Tibial nerve (tissue), 4 donors: ENCODE measurements at regions not wholly inside any gene's neighbourhood (a gene's known extent, or its start where the extent isn't known, plus 50 kb on each side); places are given as distances from the start of the nearest gene placed in this dataset.

Source experiments
- DNase-seq, 2 donors: peaks; one replicate each; pipeline ENCODE4 v3.0.0-alpha.2; 2019; ENCODE audit warnings: low spot score in 2 of 2
- H3K27ac ChIP-seq, 4 donors: fragments of 200-600 bp; sonication (generic) in 3 of 4; one replicate each; pipeline ENCODE4 v1.5.1; 2017 to 2019; ENCODE audit warnings: mild to moderate bottlenecking in 1 of 4
- H3K27me3 ChIP-seq, 2 donors: fragments of 200-600 bp; sonication (generic) in 1 of 2; one replicate each; pipeline versions ENCODE4 v1.5.1 to v1.6.0; 2017 to 2019
- H3K36me3 ChIP-seq, 3 donors: fragments of 200-600 bp; sonication (generic); one replicate each; pipeline ENCODE4 v1.5.1; 2018 to 2019
- H3K4me1 ChIP-seq, 4 donors: fragments of 200-600 bp; sonication (generic) in 3 of 4; one replicate each; pipeline ENCODE4 v1.5.1; 2017 to 2019
- H3K4me3 ChIP-seq, 4 donors: fragments of 200-600 bp; sonication (generic) in 3 of 4; one replicate each; pipeline ENCODE4 v1.5.1; 2017 to 2019; ENCODE audit warnings: mild to moderate bottlenecking in 1 of 4, moderate library complexity in 1 of 4
- H3K9me3 ChIP-seq, 4 donors: fragments of 200-600 bp; sonication (generic) in 3 of 4; one replicate each; pipeline ENCODE4 v1.5.1; 2017 to 2019
- EP300 ChIP-seq, 2 donors: sonication (generic); formaldehyde crosslinking; IDR thresholded peaks; one replicate each; pipeline ENCODE4 v1.6.1; 2017; ENCODE audit warnings: antibody characterized with exemption in 2 of 2, mild to moderate bottlenecking in 1 of 2
- POLR2A ChIP-seq, 2 donors: fragments of 450-650 bp; IDR thresholded peaks; one replicate each; pipeline ENCODE4 v1.6.1; 2017; ENCODE audit warnings: antibody characterized with exemption in 2 of 2, mild to moderate bottlenecking in 2 of 2, moderate library complexity in 2 of 2
- WGBS, 2 donors: methylation state at CpG; one replicate each; pipeline ENCODE4 v1.1.5; 2018; 5-methylcytosine and 5-hydroxymethylcytosine counted together
- TF ChIP-seq, protein P1 (sequence below), 5 experiments: fragments of 200-600 bp in 3 of 5; fragments of 450-650 bp in 2 of 5; sonication (generic) in 3 of 5; IDR thresholded peaks; one replicate each; pipeline ENCODE4 v1.5.1; 2016 to 2019; ENCODE audit warnings: antibody characterized with exemption in 5 of 5, mild to moderate bottlenecking in 3 of 5, moderate library complexity in 2 of 5

DNA sequence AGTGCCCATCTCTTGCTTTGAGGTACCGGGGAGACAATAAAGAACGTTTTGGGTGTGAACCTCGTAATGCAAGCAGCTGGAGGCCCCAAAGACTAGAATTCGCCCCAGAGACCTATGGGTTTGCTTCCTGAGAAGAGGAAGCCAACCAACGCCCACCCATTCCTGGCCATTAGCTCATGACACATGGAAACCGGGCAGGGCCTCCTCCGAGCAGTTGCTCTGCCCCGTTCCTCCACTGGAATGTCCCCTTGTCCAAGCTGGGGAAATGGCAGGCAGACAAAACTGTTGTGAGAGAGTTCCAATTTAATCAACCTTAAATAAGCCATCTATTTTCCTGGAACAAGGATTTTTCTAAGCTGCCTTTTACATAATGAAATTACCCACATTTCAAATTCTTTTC is 250.9 kb upstream of the IGF1R start:
- Histone ChIP-seq H3K27me3 (no peaks in the 10 kb centered on the region), H3K27ac (no peak overlapping the region), H3K4me1 (peaks cover 0 to 13% (median 0%) of the 10 kb centered on the region in 4 donors), H3K9me3 (no peaks in the 10 kb centered on the region), H3K4me3 (no peak overlapping the region), H3K36me3 (no peaks in the 10 kb centered on the region)
- no peak for TF ChIP-seq EP300 (IDR thresholded peaks at IDR 0.05)
- TF ChIP-seq POLR2A (IDR thresholded peaks at IDR 0.05): no peak
- TF ChIP-seq, protein P1, sequence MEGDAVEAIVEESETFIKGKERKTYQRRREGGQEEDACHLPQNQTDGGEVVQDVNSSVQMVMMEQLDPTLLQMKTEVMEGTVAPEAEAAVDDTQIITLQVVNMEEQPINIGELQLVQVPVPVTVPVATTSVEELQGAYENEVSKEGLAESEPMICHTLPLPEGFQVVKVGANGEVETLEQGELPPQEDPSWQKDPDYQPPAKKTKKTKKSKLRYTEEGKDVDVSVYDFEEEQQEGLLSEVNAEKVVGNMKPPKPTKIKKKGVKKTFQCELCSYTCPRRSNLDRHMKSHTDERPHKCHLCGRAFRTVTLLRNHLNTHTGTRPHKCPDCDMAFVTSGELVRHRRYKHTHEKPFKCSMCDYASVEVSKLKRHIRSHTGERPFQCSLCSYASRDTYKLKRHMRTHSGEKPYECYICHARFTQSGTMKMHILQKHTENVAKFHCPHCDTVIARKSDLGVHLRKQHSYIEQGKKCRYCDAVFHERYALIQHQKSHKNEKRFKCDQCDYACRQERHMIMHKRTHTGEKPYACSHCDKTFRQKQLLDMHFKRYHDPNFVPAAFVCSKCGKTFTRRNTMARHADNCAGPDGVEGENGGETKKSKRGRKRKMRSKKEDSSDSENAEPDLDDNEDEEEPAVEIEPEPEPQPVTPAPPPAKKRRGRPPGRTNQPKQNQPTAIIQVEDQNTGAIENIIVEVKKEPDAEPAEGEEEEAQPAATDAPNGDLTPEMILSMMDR (IDR thresholded peaks at IDR 0.05): no peak
- 40 to 61% methylated on average over 8 of the region's 8 CpGs for WGBS, 2 donors
- DNase-seq: no peak

DNA sequence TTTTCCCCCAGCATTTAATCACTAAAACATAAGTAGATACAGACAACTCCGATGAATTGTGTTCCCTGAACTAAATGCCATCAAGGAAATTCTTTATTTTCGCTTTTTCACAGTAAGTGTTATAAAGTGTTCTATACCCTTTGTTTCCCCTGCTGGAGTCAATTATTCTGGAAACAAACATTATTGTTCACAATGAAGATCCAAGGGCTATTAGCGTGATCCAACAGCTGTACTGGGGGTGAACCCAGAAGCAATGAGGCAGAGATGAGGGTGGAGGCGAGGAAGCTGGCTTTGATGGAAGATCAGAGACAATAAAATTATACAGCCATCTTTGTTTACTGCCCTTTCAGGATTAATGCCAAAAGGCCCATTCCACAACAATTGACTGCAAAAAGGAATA is 250.3 kb upstream of the IGF1R start:
- Histone ChIP-seq H3K27ac (no peak overlapping the region), H3K36me3 (no peaks in the 10 kb centered on the region), H3K4me1 (peaks cover 0 to 13% (median 0%) of the 10 kb centered on the region in 4 donors), H3K4me3 (no peak overlapping the region), H3K27me3 (no peaks in the 10 kb centered on the region), H3K9me3 (no peaks in the 10 kb centered on the region)
- WGBS, 2 donors: 35 to 43% methylated on average over 4 of the region's 4 CpGs
- TF ChIP-seq EP300 (IDR thresholded peaks at IDR 0.05) (no peak), POLR2A (IDR thresholded peaks at IDR 0.05) (no peak)
- TF ChIP-seq, protein P1 (IDR thresholded peaks at IDR 0.05): no peak
- no peak for DNase-seq

DNA sequence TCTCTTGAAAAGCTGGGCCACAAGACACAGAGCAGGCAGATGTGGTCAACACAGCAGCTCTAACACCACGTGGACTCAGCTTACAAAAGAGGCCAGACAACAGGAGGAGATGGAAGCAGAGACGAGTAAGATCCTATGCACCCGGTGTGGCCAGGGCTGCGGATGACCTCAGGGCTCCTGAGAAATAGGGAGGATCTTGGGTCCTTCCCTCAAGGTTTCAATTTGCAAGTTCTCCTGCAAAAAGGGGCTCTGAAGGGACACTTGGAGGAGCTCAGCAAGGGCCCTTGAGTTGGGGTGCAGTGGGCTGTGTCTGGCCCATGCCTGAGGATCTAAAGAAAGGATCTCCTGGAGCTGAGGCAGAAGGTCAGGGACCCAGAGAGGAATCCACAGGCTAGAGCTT is 249.5 kb upstream of the IGF1R start:
- TF ChIP-seq, protein P1 (IDR thresholded peaks at IDR 0.05): no peak
- TF ChIP-seq EP300 (IDR thresholded peaks at IDR 0.05) (no peak), POLR2A (IDR thresholded peaks at IDR 0.05) (no peak)
- H3K27ac ChIP-seq: no peak overlapping the region
- WGBS, 2 donors: 86 to 97% methylated on average over 4 of the region's 4 CpGs
- H3K36me3 ChIP-seq: no peaks in the 10 kb centered on the region
- H3K4me1 ChIP-seq: peaks cover 0 to 13% (median 0%) of the 10 kb centered on the region in 4 donors
- H3K9me3 ChIP-seq: no peaks in the 10 kb centered on the region
- H3K27me3 ChIP-seq: no peaks in the 10 kb centered on the region
- DNase-seq: no peak
- H3K4me3 ChIP-seq: no peak overlapping the region

DNA sequence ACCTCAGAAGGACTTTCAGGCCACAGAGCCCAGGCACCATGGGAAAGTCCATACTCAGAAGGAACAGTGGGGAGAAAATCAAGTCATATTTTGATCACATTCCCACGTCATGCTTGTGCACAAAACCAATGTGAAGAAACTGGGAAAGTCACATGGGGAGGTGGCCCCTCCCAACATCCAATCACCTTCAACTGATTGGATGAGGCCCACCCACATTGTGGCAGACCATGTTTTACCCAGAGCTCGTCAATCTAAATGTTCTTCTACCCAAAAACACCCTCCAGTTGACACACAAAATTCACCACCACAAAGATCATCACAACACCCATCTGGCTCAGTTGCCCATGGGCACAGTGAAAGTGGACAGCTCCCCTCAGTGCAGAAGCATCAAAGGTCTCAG is 248.2 kb upstream of the IGF1R start:
- no peak overlapping the region for H3K4me3 ChIP-seq

DNA sequence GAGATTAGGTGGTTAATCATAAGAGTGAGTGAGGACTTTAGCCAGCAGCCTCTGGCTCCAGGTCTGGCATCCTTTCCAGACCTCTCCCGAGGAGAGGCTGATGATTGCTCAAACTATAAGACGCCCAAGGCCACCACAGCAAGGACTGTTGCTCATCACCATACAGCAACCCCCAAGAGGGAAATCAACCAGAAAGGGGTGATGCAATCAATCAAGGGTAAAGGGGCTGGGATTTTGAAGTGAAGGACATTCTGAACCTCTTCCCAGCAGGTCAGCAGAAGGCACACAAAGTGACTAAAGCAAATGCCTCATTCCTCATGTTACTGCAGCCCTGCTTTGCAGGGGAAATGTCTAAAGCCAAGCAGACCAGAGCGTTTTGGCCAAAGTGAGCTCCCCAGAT is 247.3 kb upstream of the IGF1R start:
- H3K4me3 ChIP-seq: no peak overlapping the region
- no peaks in the 10 kb centered on the region for H3K27me3 ChIP-seq
- DNase-seq: peak; percentile 27 to 68
- no peaks in the 10 kb centered on the region for H3K36me3 ChIP-seq
- H3K4me1 ChIP-seq: peaks cover 0 to 13% (median 0%) of the 10 kb centered on the region in 4 donors
- no peaks in the 10 kb centered on the region for H3K9me3 ChIP-seq
- TF ChIP-seq EP300 (IDR thresholded peaks at IDR 0.05) (peak in 1 of 2 donors; percentile 89), POLR2A (IDR thresholded peaks at IDR 0.05) (no peak)
- TF ChIP-seq, protein P1 (IDR thresholded peaks at IDR 0.05): no peak
- H3K27ac ChIP-seq: peak overlapping the region in 1 of 4 donors; percentile 51
- 72 to 75% methylated on average over 3 of the region's 3 CpGs for WGBS, 2 donors

More for the DNA sequence above, 248.2 kb upstream of the IGF1R start:
- H3K27ac ChIP-seq: peak overlapping the region in 1 of 4 donors; percentile 49
- no peaks in the 10 kb centered on the region for H3K36me3 ChIP-seq
- TF ChIP-seq, protein P1 (IDR thresholded peaks at IDR 0.05): no peak
- TF ChIP-seq EP300 (IDR thresholded peaks at IDR 0.05): no peak
- H3K27me3 ChIP-seq: no peaks in the 10 kb centered on the region
- H3K9me3 ChIP-seq: no peaks in the 10 kb centered on the region
- 84 to 94% methylated on average over 2 of the region's 2 CpGs for WGBS, 2 donors
- no peak for DNase-seq
- peaks cover 0 to 13% (median 0%) of the 10 kb centered on the region in 4 donors for H3K4me1 ChIP-seq
